ENCODE measurements at regions not wholly inside any gene's neighbourhood (a gene's known extent, or its start where the extent isn't known, plus 50 kb on each side); places are given as distances from the start of the nearest gene placed in this dataset.

DNA sequence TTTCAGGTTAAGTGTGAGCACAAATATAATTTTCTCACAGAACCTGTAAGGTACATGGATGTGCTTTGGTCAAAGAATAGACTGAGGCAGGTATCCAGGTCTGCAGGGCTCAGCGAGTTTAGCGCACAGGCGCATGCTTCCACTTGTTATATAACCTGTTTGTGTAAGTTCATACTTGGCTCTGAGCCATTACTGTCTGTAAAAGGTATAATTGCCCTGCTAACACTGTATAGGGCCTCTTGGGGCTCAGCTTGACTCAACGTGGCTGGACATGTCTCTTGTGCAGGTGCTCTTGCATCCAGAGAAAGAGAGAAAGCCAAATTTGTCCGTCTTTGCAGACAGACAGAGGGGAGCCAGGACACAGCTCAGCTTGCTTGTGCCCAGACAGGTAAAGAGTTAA, 759.6 kb downstream of the MTRR start:
- POLR2A ChIA-PET, result no interaction called here
- no peak overlapping the region for H2AFZ ChIP-seq (ENCODE audit: low read length)
- TF ChIP-seq SALL1 (CRISPR knock-in tag; IDR thresholded peaks at IDR 0.05), result no peak
- no peak for TF ChIP-seq NCOA5 (CRISPR knock-in tag; IDR thresholded peaks at IDR 0.05)
- TF ChIP-seq KDM3A (CRISPR knock-in tag; IDR thresholded peaks at IDR 0.05; ENCODE audit: low read depth), result no peak
- no peak for TF ChIP-seq NFRKB (IDR thresholded peaks at IDR 0.05)
- no peak for TF ChIP-seq NFIC (IDR thresholded peaks at IDR 0.05; ENCODE audit: low read length)
- H3K79me2 ChIP-seq (ENCODE audit: insufficient read depth, low read length), result no peaks in the 10 kb centered on the region
- CTCF ChIA-PET (ENCODE audit: low intra/inter-chr PET ratio, low total read pairs), result no interaction called here
- H4K20me1 ChIP-seq (ENCODE audit: insufficient read depth, low read length), result no peaks in the 10 kb centered on the region
- 3% methylated on average over 3 of the region's 5 CpGs for WGBS (ENCODE audit: low lambda C conversion rate)
- intact Hi-C loops (cut with micrococcal nuclease; ENCODE audit: unreplicated experiment), result no loop called here
- no peak overlapping the region for H3K4me3 ChIP-seq (replicated peaks in 1 of 3; ENCODE audit: insufficient read depth in 1 of 3, low read depth in 2 of 3, low read length in 3 of 3)
- no peaks in the 10 kb centered on the region for H3K36me3 ChIP-seq (replicated peaks in 1 of 2; ENCODE audit: control insufficient read depth in 1 of 2, insufficient read depth in 2 of 2, low read length in 2 of 2)
- FAIRE-seq, result no peak
- no peak for DNase-seq (ENCODE audit: low spot score)
- H3K9ac ChIP-seq (ENCODE audit: insufficient read depth, low read depth, low read length), result no peak overlapping the region
- no peak overlapping the region for H3K4me2 ChIP-seq (ENCODE audit: low read depth, low read length)
- H3K9me3 ChIP-seq (ENCODE audit: low read length), result peaks cover 55% of the 10 kb centered on the region
- in situ Hi-C loops (cut with HindIII; ENCODE audit: extremely low pct_ligation_motif_present, low pct_unique_long_range_greater_than_20kb), result no loop called here
- H3K27me3 ChIP-seq (ENCODE audit: control insufficient read depth in 1 of 2, insufficient read depth in 2 of 2, low read length in 2 of 2), result no peaks in the 10 kb centered on the region
- no TSS peak for BruUV-seq (replicated peaks)
- no peak overlapping the region for H3K27ac ChIP-seq (ENCODE audit: extremely low read length, insufficient read depth, low read length)
- ATAC-seq, result no peak
- H3K4me1 ChIP-seq (ENCODE audit: insufficient read depth, low read length), result no peaks in the 10 kb centered on the region

DNA sequence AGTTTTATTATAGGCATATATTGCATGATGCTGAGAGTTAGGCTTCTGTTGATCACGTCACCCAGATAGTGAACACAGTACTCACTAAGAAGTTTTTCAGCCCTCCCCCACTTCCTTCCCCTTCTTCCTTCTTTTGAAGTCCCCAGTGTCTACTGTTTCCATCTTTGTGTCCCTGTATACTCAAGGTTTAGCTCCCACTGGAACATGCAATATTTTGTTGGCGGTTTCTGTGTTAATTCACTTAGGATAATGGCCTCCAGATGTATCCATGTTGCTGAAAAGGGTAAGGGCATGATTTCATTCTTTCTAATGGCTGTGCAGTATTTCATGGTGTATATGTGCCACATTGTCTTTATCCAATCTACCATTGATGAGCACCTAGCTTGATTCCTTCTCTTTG, 764.3 kb downstream of the MTRR start:
- no peaks in the 10 kb centered on the region for H3K27me3 ChIP-seq (ENCODE audit: control insufficient read depth in 1 of 2, insufficient read depth in 2 of 2, low read length in 2 of 2)
- no peaks in the 10 kb centered on the region for H3K79me2 ChIP-seq (ENCODE audit: insufficient read depth, low read length)
- no peak overlapping the region for H2AFZ ChIP-seq (ENCODE audit: low read length)
- DNase-seq (ENCODE audit: low spot score) (no peak), FAIRE-seq (no peak), ATAC-seq (no peak)
- 5% methylated on average over 2 of the region's 2 CpGs for WGBS (ENCODE audit: low lambda C conversion rate)
- ChIA-PET CTCF (ENCODE audit: low intra/inter-chr PET ratio, low total read pairs) (no interaction called here), POLR2A (no interaction called here)
- no peaks in the 10 kb centered on the region for H3K36me3 ChIP-seq (replicated peaks in 1 of 2; ENCODE audit: control insufficient read depth in 1 of 2, insufficient read depth in 2 of 2, low read length in 2 of 2)
- intact Hi-C loops (cut with micrococcal nuclease; ENCODE audit: unreplicated experiment), result no loop called here
- no peak for TF ChIP-seq FOXP1 (IDR thresholded peaks at IDR 0.05)
- no peak for TF ChIP-seq FOXP1 (CRISPR knock-in tag; IDR thresholded peaks at IDR 0.05)
- TF ChIP-seq NAIF1 (CRISPR knock-in tag; IDR thresholded peaks at IDR 0.05; ENCODE audit: borderline replicate concordance), result no peak
- TF ChIP-seq, protein P1, sequence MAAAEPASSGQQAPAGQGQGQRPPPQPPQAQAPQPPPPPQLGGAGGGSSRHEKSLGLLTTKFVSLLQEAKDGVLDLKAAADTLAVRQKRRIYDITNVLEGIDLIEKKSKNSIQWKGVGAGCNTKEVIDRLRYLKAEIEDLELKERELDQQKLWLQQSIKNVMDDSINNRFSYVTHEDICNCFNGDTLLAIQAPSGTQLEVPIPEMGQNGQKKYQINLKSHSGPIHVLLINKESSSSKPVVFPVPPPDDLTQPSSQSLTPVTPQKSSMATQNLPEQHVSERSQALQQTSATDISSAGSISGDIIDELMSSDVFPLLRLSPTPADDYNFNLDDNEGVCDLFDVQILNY (CRISPR knock-in tag; conservative IDR thresholded peaks at IDR 0.05), result no peak
- no peak for TF ChIP-seq MYNN (CRISPR knock-in tag; IDR thresholded peaks at IDR 0.05; ENCODE audit: low read depth)
- no peak for TF ChIP-seq ZNF891 (CRISPR knock-in tag; IDR thresholded peaks at IDR 0.05)
- TF ChIP-seq, protein P2, sequence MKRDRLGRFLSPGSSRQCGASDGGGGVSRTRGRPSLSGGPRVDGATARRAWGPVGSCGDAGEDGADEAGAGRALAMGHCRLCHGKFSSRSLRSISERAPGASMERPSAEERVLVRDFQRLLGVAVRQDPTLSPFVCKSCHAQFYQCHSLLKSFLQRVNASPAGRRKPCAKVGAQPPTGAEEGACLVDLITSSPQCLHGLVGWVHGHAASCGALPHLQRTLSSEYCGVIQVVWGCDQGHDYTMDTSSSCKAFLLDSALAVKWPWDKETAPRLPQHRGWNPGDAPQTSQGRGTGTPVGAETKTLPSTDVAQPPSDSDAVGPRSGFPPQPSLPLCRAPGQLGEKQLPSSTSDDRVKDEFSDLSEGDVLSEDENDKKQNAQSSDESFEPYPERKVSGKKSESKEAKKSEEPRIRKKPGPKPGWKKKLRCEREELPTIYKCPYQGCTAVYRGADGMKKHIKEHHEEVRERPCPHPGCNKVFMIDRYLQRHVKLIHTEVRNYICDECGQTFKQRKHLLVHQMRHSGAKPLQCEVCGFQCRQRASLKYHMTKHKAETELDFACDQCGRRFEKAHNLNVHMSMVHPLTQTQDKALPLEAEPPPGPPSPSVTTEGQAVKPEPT (CRISPR knock-in tag; IDR thresholded peaks at IDR 0.05; ENCODE audit: low read depth), result no peak
- TF ChIP-seq ZNF263 (CRISPR knock-in tag; IDR thresholded peaks at IDR 0.05), result no peak
- TF ChIP-seq TSC22D2 (CRISPR knock-in tag; IDR thresholded peaks at IDR 0.05; ENCODE audit: borderline replicate concordance), result no peak
- TF ChIP-seq MEF2D (CRISPR knock-in tag; IDR thresholded peaks at IDR 0.05), result no peak
- no peak overlapping the region for H3K27ac ChIP-seq (ENCODE audit: extremely low read length, insufficient read depth, low read length)
- H3K9ac ChIP-seq (ENCODE audit: insufficient read depth, low read depth, low read length), result no peak overlapping the region
- no peak overlapping the region for H3K4me2 ChIP-seq (ENCODE audit: low read depth, low read length)
- in situ Hi-C loops (cut with HindIII; ENCODE audit: extremely low pct_ligation_motif_present, low pct_unique_long_range_greater_than_20kb), result no loop called here
- BruUV-seq (replicated peaks), result no TSS peak
- no peak overlapping the region for H3K4me3 ChIP-seq (replicated peaks in 1 of 3; ENCODE audit: insufficient read depth in 1 of 3, low read depth in 2 of 3, low read length in 3 of 3)
- H3K4me1 ChIP-seq (ENCODE audit: insufficient read depth, low read length), result no peaks in the 10 kb centered on the region
- H3K9me3 ChIP-seq (ENCODE audit: low read length), result peaks cover 50% of the 10 kb centered on the region
- no peaks in the 10 kb centered on the region for H4K20me1 ChIP-seq (ENCODE audit: insufficient read depth, low read length)
